HG03521 (cell line): ENCODE measurements at regions not wholly inside any gene's neighbourhood (a gene's known extent, or its start where the extent isn't known, plus 50 kb on each side); places are given as distances from the start of the nearest gene placed in this dataset.
"Not testable (repeated sequence)": the region's sequence is repeated elsewhere in the genome, so short reads cannot be mapped to it uniquely, and the experiment has no call there.

ENCODE experiments used
- ATAC-seq: cut with Tn5 transposase; IDR thresholded peaks from one replicate; pipeline ENCODE4 v1.9.1; 2021; ENCODE audit warnings: mild to moderate bottlenecking, moderate library complexity; ENCODE audit not compliant: unreplicated experiment

- no peak for ATAC-seq
Measured at GRCh38 chr4:123025398-123025797, 103.0 kb upstream of the NUDT6 start.

- not testable (repeated sequence) for ATAC-seq
Measured at GRCh38 chr4:123026015-123026414, 103.6 kb upstream of the NUDT6 start.

DNA sequence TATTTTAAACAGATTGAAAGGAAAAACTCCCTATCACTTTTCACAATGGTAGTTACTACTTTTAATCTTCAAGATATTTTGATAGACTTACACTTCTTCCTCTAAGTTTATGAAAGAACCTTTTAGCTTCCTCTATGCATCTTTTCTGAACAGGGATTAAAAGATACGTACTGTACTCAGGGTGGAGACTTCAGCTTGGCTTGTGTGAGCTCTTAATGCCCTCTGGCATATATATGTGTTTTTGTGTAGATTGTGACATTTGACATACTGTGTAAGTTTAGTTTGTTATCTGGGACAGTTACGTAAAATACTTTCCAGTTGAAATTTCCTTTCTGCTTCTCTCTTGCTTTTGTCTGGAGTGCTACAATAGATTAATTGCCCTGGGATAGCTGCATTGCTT is 109.3 kb upstream of the NUDT6 start:
- ATAC-seq: no peak

DNA sequence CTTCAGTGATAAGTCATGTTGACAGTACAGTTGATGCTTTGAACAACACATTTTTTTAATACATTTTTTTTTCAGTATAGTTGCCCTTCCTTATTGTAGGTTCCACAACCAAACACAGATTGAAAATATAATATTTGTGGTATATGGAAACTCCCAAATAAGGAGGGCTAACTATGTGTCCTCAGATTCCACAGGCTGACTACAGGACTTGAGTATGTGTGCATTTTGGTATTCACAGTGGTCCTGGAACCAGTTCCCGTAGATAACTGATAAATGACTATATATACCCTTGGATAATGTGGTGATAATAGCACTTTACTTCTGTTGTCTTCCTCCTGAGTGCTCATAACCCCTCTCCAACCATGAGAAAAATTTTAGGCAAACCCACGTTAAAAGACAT is 111.6 kb upstream of the NUDT6 start:
- ATAC-seq: no peak

- ATAC-seq: no peak
Measured at GRCh38 chr4:123035239-123035638, 112.8 kb upstream of the NUDT6 start.

DNA sequence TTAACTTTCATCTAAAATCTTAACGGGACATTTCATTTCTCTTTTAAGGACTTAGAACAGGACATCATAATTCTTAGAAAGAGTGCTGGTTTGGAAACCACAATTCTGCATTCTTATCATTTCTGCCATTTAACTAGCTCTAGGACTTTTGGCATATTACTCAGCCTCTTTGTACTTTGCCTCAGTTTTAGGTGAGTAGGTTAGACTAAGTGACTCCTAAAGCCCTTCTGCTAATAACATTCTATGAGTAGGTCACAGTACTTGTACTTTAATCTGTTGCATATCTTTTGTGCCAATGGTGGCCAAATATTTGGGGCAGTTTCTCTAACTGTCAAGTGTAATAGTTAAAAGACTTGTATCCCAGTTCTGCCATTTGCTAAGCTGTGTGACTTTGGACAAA is 115.4 kb upstream of the NUDT6 start:
- no peak for ATAC-seq

DNA sequence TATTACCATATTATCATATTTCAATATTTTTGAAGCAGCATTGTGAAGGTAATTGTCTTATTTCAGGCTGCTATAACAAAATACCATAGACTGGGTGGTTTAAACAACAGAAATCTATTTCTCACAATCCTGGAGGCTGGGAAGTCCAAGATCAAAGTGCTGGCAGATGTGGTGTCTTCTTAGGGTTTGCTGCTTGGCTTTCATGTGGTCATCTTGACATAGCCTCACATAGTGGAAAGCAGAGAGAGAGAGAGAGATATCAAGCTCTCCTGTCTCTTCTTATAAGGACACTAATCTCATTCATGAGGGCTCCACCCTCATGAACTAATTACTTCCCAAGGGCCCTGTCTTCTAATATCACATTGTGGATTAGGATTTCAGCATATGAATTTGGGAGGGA is 119.7 kb upstream of the NUDT6 start:
- no peak for ATAC-seq

DNA sequence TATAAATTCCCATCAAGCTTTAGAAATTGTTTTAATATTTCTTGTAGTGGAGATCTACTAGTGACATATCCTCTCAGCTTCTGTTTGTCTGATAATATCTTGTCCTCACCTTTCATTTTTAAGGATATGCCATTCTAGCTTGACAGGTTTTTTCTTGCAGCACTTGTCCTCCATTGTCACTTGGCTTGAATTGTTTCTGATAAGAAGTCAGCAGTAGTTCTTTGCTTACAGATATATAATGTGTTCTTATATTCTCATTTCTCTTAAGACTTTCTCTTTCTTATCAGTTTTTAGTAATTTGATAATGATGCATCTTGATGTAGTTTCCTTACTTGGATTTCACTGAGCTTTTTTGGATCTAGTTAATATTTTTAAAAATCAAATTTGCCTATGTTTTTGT is 120.6 kb upstream of the NUDT6 start:
- no peak for ATAC-seq

DNA sequence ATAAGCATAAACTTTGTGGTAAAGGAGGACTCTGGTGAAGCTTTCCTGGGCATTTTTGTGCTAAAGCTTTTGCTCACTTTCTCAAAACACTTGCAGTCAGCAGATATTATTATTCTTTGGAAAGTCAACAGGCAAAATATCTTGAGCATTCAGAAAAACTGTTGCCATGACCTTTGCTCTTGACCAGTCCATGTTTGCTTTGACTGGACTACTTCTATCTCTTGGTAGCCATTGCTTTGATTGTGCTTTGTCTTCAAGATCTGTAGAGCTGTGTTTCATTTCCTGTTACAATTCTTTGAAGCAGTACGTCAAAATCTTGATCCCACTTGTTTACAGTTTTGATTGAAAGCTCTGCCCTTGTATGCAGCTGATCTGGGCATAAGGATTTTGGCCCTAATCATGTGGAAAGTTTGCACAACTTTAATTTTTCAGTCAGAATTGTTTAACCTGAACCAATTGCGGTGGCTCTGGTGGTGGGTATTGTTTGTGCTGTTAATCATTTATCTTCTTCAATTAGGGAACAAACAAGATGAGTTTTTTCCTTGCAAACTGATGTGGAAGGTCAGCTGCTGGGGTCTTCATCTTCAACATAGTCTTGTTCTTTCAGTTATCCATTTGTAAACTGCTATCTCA is 121.5 kb upstream of the NUDT6 start:
- ATAC-seq: no peak

GRCh38 chr4:123046096-123046495 is 123.7 kb upstream of the NUDT6 start:
- no peak for ATAC-seq

DNA sequence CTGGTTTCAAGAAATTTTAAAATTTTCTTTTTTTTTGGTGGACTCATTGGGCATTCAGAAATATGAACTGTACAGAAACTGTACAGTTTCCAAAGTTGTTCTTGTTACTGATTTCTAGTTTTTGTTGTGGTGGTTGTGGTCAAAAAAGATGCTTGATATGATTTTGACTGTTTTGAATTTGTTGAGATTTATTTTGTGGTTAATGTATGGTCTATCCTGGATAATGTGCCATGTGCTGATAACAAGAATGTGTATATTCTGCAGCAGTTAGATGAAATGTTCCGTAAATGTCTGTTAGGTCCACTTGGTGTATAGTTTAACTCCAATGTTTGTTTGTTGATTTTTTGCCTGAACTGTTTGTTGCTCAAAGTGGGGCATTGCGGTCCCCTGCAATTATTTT is 127.6 kb upstream of the NUDT6 start:
- no peak for ATAC-seq

GRCh38 chr4:123052007-123052406 is 129.6 kb upstream of the NUDT6 start:
- no peak for ATAC-seq

- no peak for ATAC-seq
Measured at GRCh38 chr4:123055943-123056342, 133.5 kb upstream of the NUDT6 start.

GRCh38 chr4:123060039-123060770 is 137.8 kb upstream of the NUDT6 start:
- ATAC-seq: no peak

- no peak for ATAC-seq
Measured at GRCh38 chr4:123064390-123064789, 142.0 kb upstream of the NUDT6 start.

DNA sequence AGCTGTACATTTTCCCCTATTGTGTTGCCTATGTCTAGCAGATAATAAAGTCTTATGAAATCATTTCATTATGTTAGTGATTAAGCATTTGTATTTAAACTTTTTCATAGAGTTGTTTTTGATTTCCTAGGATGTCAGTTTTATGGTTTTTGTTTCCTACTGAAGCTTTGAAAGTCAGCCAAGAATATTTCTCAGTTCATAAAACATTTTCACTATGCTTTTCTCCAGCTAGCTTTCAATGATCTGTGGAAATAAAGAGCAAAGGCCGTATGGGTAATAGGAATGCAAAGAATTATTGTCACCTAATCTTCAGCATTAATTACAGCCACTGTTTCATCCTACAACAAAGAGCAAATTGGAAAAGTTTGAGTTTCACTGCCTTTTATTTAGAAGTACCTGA is 145.7 kb upstream of the NUDT6 start:
- no peak for ATAC-seq

DNA sequence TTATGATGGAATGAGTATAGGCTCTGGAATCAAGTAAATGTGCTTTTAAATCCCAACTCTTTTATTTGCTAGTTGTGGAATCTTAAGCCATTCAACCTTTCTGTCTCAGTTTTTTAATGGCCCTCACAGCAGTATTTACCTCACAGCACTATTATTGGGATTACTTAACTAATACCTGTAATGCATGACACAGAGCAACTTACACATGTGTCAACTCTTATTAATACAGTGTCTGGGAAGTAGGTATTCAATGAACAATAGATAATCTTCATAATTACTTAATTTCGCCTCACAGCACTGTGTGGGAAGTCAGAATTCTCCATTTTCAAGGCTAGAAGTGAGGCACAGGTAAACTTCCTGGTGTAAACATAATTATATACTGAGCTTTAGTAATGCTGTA is 149.7 kb upstream of the NUDT6 start:
- ATAC-seq: no peak

GRCh38 chr4:123073650-123074049 is 151.3 kb upstream of the NUDT6 start:
- no peak for ATAC-seq

DNA sequence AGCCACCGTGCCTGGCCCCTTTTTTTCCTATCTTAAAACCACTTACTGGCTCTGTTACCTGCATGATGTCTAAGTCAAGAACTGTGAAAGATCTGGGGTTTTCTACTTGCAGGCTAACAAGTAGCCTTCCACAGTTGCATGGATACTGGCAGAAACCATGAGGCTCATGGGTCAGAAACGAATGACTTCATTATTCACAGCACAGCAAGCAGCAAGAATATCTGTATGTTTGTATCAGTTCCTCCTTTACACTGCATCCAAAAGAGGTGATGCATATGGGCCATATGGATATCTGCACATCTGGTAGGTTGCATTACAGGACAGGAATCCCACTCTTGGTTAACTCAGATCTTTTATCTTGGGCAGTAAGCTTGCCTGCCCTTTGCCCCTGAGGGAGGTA is 154.9 kb upstream of the NUDT6 start:
- ATAC-seq: no peak

- ATAC-seq: no peak
Measured at GRCh38 chr4:123081971-123082370, 159.6 kb upstream of the NUDT6 start.

DNA sequence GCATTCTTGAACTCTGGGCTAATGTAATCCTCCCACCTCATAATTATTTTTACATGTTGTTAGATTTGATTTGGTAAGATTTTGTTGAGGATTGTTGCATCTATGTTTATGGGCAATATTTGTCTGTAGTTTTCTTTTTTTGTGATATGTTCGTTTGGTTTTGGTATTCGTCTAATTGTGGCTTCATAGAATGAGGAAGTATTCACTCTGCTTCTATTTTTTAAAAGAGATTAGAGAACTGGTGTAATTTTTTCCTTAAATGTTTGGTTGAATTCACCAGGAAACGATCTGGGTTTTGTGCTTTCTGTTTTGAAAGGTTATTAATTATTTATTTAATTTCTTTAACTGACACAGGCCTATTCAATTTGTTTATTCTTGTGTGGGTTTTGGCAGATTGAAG is 161.2 kb upstream of the NUDT6 start:
- no peak for ATAC-seq

DNA sequence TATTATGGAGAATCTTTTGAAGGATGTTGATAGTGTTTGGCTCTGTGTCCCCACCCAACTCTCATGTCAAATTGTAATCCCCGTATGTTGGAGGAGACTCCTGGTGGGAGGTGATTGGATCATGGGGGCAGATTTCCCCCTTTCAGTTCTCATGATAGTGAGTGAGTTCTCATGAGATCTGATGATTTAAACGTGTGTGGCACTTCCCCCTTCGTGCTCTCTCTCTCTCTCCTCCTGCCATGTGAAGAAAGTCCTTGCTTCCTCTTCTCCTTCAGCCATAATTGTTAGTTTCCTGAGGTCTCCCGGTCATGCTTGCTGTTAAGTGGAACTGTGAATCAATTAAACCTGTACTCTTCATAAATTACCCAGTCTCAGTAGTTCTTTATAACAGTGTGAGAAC is 166.1 kb upstream of the NUDT6 start:
- ATAC-seq: no peak

DNA sequence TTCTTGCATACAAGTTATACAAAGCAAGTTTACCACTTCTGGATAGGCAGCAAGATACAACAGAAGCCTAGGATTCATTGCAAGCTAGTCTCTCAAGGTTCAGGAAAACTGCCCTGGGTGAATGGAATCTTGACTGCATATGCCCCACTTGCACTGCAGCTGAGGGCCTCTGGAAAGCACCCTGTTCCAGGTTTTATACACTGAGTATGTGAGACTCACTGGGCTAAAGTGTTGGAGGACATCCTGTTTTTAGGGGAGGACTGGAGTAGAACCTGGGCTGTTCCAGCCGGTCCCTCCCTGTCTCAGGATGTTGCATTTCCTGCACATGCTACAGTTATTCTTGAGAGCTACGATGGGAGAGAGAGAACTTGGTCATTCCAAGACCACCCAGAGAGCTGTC is 168.5 kb upstream of the NUDT6 start:
- ATAC-seq: no peak
